GM12878 (cell line): ENCODE measurements at regions not wholly inside any gene's neighbourhood (a gene's known extent, or its start where the extent isn't known, plus 50 kb on each side); places are given as distances from the start of the nearest gene placed in this dataset.

Experiments
- ATAC-seq: fragments of 200-7000 bp; cut with Tn5 transposase; 3 replicates; pipeline ENCODE4 v1.9.1; 2020; ENCODE audit warnings: mild to moderate bottlenecking, moderate library complexity
- BruUV-seq: library from RNA; stranded (reverse); fragments of 400-500 nt; replicated peaks from 2 replicates; lab custom pipeline; 2021; lab: Mats Ljungman, UMichigan
- CTCF ChIA-PET: fragments of 300-600 bp; sonication (Branson Sonifier 250); formaldehyde crosslinking; extraction: SDS; loops from one replicate; lab custom pipeline; 2021; ENCODE audit warnings: inconsistent platforms; lab: Yijun Ruan, JAX
- POLR2A ChIA-PET: fragments of 350-600 bp; formaldehyde crosslinking; extraction: SDS; loops from one replicate; lab custom pipeline; 2021; ENCODE audit warnings: inconsistent platforms; lab: Charles Lee
- RAD21 ChIA-PET: fragments of 300-600 bp; sonication (Branson Sonifier 250); formaldehyde crosslinking; loops from one replicate; lab custom pipeline; 2023; ENCODE audit warnings: antibody characterized with exemption; ENCODE audit not compliant: unreplicated experiment; lab: Charles Lee
- SMC1A ChIA-PET: fragments of 300-600 bp; sonication (Branson Sonifier 250); formaldehyde crosslinking; loops from one replicate; lab custom pipeline; 2023; ENCODE audit not compliant: unreplicated experiment, uncharacterized antibody; lab: Charles Lee
- DNase-seq: peaks from one replicate; pipeline ENCODE4 v3.0.0-alpha.2; 2011; ENCODE audit warnings: low read depth, low spot score
- FAIRE-seq: peaks from 3 replicates; lab custom pipeline; 2011; peaks lifted over from hg19 to GRCh38; lab: Jason Lieb, UNC
- H2AFZ ChIP-seq: 2 replicates; pipeline ENCODE4 v1.6.0; 2011; ENCODE audit warnings: low read depth, low read length, control low read depth; ENCODE audit not compliant: control insufficient read depth
- H3K27ac ChIP-seq: 2 replicates; pipeline ENCODE4 v1.5.1; 2011; ENCODE audit warnings: control low read depth; ENCODE audit not compliant: control insufficient read depth, insufficient read depth
- H3K27me3 ChIP-seq, 2 experiments: replicated peaks in 1 of 2; 2 replicates each; pipeline versions ENCODE4 v1.6.0 to v1.6.1; 2011; ENCODE audit warnings: low read length in 1 of 2; ENCODE audit not compliant: control insufficient read depth in 2 of 2, insufficient read depth in 2 of 2
- H3K36me3 ChIP-seq, 2 experiments: 2 replicates each; pipeline ENCODE4 v1.5.1; 2011; ENCODE audit warnings: low read length in 1 of 2; ENCODE audit not compliant: control insufficient read depth in 2 of 2, insufficient read depth in 2 of 2
- H3K4me1 ChIP-seq: 2 replicates; pipeline ENCODE4 v1.6.1; 2011; ENCODE audit warnings: mild to moderate bottlenecking, low read length, moderate library complexity, mixed read lengths; ENCODE audit not compliant: control insufficient read depth, insufficient read depth
- H3K4me2 ChIP-seq: 2 replicates; pipeline ENCODE4 v1.6.0; 2011; ENCODE audit warnings: control low read depth; ENCODE audit not compliant: control insufficient read depth, insufficient read depth
- H3K4me3 ChIP-seq: fragments of 200-600 bp; sonication (generic); 2 replicates; pipeline ENCODE4 v1.5.1; 2016
- H3K79me2 ChIP-seq: 2 replicates; pipeline ENCODE4 v1.6.0; 2011; ENCODE audit warnings: low read length; ENCODE audit not compliant: control insufficient read depth, insufficient read depth
- H3K9ac ChIP-seq: 2 replicates; pipeline ENCODE4 v1.8.0; 2011; ENCODE audit warnings: low read length, control low read depth, mixed read lengths; ENCODE audit not compliant: control insufficient read depth, insufficient read depth
- H3K9me3 ChIP-seq: replicated peaks from 3 replicates; pipeline ENCODE4 v1.5.1; 2011; ENCODE audit warnings: mild to moderate bottlenecking, low read length; ENCODE audit not compliant: control insufficient read depth, insufficient read depth
- H4K20me1 ChIP-seq: 2 replicates; pipeline ENCODE4 v1.6.0; 2011; ENCODE audit not compliant: control insufficient read depth, insufficient read depth
- BHLHE40 ChIP-seq, 2 experiments: fragments of 450-650 bp in 1 of 2; IDR thresholded peaks; 2 replicates each; pipeline ENCODE4 v1.6.1; 2011 to 2017; ENCODE audit warnings: low read depth in 2 of 2, borderline replicate concordance in 1 of 2, improper control_type of control experiment in 1 of 2, low read length in 1 of 2, mild to moderate bottlenecking in 1 of 2
- EED ChIP-seq: sonication (generic); IDR thresholded peaks from 2 replicates; pipeline ENCODE4 v1.6.1; 2016; ENCODE audit warnings: antibody characterized with exemption, low read depth
- FOXK2 ChIP-seq: fragments of 450-650 bp; IDR thresholded peaks from 2 replicates; pipeline ENCODE4 v1.6.1; 2017; ENCODE audit warnings: mild to moderate bottlenecking, moderate library complexity
- HDGF ChIP-seq: fragments of 450-650 bp; IDR thresholded peaks from 2 replicates; pipeline ENCODE4 v1.6.1; 2016; ENCODE audit warnings: antibody characterized with exemption
- IKZF1 ChIP-seq: fragments of 450-650 bp; conservative IDR thresholded peaks from 2 replicates; pipeline ENCODE4 v1.6.1; 2017; ENCODE audit warnings: antibody characterized with exemption, mild to moderate bottlenecking
- KDM1A ChIP-seq: fragments of 200-600 bp; sonication (generic); IDR thresholded peaks from 2 replicates; pipeline ENCODE4 v1.6.1; 2016; ENCODE audit warnings: borderline replicate concordance
- RAD21 ChIP-seq: IDR thresholded peaks from 2 replicates; pipeline ENCODE4 v1.6.1; 2011; ENCODE audit warnings: mild to moderate bottlenecking, low read depth, low read length, moderate library complexity; ENCODE audit not compliant: insufficient read depth
- SMARCA5 ChIP-seq: fragments of 450-650 bp; IDR thresholded peaks from 2 replicates; pipeline ENCODE4 v1.6.1; 2017; ENCODE audit warnings: mild to moderate bottlenecking
- STAT3 ChIP-seq: IDR thresholded peaks from 2 replicates; pipeline ENCODE4 v1.6.1; 2011; ENCODE audit warnings: low read depth, low read length, improper control_type of control experiment
- SUZ12 ChIP-seq: fragments of 200-600 bp; sonication (generic); IDR thresholded peaks from one replicate; pipeline ENCODE4 v1.6.1; 2018; ENCODE audit warnings: antibody characterized with exemption, mild to moderate bottlenecking; ENCODE audit not compliant: unreplicated experiment
- ZNF217 ChIP-seq: fragments of 450-650 bp; IDR thresholded peaks from 2 replicates; pipeline ENCODE4 v1.6.1; 2017; ENCODE audit warnings: antibody characterized with exemption, mild to moderate bottlenecking
- ZNF24 ChIP-seq: fragments of 450-650 bp; IDR thresholded peaks from 2 replicates; pipeline ENCODE4 v1.6.1; 2017; ENCODE audit warnings: antibody characterized with exemption, mild to moderate bottlenecking
- ZNF384 ChIP-seq: IDR thresholded peaks from 2 replicates; pipeline ENCODE4 v1.6.1; 2012; ENCODE audit warnings: low read depth, mild to moderate bottlenecking, low read length, improper control_type of control experiment, borderline replicate concordance
- ZZZ3 ChIP-seq: IDR thresholded peaks from 2 replicates; pipeline ENCODE4 v1.6.1; 2011; ENCODE audit warnings: low read depth; ENCODE audit not compliant: control insufficient read depth, insufficient read length
- WGBS: methylation state at CpG from one replicate; pipeline ENCODE4 v1.1.6; 2016; ENCODE audit warnings: low lambda C conversion rate; ENCODE audit not compliant: insufficient replicate concordance, insufficient coverage; ENCODE audit errors: missing lambda C conversion rate; 5-methylcytosine and 5-hydroxymethylcytosine counted together
- in situ Hi-C: fragments of 300-500 bp; cut with MboI; formaldehyde crosslinking; loops from 9 replicates; pipeline ENCODE4 v1.14.3; 2018; ENCODE audit warnings: mixed read lengths
- intact Hi-C: fragments of 100-400 bp; cut with micrococcal nuclease; formaldehyde crosslinking; loops from one replicate; pipeline ENCODE4 v1.14.2; 2022; ENCODE audit not compliant: unreplicated experiment
- TF ChIP-seq, protein P1 (sequence below): fragments of 450-650 bp; formaldehyde crosslinking; IDR thresholded peaks from 2 replicates; pipeline ENCODE4 v1.5.0; 2022; ENCODE audit warnings: mild to moderate bottlenecking, missing genetic modification characterization
- TF ChIP-seq, protein P2 (sequence below): fragments of 450-650 bp; IDR thresholded peaks from 2 replicates; pipeline ENCODE4 v1.6.1; 2014; ENCODE audit warnings: mild to moderate bottlenecking

DNA sequence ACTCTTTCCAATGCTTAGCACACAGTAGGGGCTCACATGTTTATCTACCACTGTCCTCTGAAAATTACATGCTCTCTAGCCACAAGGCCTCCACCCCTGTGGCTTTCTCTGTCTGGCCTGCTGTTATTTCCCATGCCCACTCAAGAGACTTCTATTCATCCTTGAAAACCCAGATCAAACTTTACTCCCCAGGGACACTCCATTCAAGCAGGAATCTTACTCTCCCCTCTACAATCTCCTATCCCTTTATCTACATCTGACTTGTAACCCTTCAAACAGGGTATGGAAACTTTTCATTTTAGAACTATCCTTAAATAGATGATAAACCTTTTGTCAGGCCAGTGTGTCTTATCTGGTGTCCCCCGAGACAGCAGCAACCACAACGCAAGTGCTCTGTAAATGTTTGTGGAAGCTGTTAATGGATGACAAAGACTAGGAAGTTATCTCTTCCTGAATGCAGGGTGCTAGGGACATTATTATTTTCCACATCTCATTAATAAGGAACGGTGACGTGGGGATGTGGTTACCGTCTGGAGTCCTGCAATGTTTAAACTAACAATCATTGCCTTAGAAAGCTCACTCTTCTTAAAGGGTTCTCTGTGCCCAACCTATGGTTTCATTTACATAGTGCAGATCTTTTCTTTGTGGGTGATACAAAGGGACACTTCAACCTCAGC, 322.3 kb downstream of the ARRDC4 start:
- CTCF ChIA-PET, result no interaction called here

DNA sequence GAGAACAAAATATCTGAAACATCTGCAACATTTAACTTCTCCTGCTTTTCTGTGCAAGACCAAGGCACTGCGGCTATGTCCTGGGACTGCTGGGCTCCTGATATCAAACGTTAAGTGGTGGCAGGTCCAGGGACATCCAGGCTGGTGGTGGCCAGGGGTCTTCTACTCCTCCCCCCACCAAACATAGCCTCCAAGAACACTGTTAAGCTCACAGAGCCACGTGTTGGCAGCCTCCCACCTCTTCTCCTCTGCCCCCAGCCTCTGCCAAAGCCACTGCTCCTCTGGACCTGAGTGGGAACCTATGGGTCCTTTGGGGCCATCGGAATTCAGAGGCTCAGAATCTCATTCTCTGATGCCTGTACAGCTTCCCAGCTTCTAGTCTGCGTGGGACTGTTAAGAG, 325.7 kb downstream of the ARRDC4 start:
- Histone ChIP-seq H3K36me3 (no peaks in the 10 kb centered on the region), H2AFZ (no peak overlapping the region), H3K4me3 (no peak overlapping the region), H3K27ac (no peak overlapping the region), H4K20me1 (no peaks in the 10 kb centered on the region), H3K4me2 (no peak overlapping the region), H3K9ac (no peak overlapping the region), H3K79me2 (no peaks in the 10 kb centered on the region), H3K4me1 (no peaks in the 10 kb centered on the region), H3K27me3 (no peaks in the 10 kb centered on the region), H3K9me3 (no peaks in the 10 kb centered on the region; the same call in 2 of the 3 replicates)
- ChIA-PET POLR2A (no interaction called here), SMC1A (interaction anchor here (1.1 kb wide), 1 partner anchor 32 kb away, joined by 3 read pairs; no protein-coding TSS in a partner anchor), RAD21 (no interaction called here), CTCF (no interaction called here)
- 23% methylated on average over 5 of the region's 5 CpGs for WGBS
- DNase-seq (no peak), FAIRE-seq (no peak), ATAC-seq (no peak)
- in situ Hi-C loops, result no loop called here
- intact Hi-C loops, result no loop called here
- BruUV-seq, result no TSS peak
- no peak for TF ChIP-seq HDGF
- TF ChIP-seq, protein P1, sequence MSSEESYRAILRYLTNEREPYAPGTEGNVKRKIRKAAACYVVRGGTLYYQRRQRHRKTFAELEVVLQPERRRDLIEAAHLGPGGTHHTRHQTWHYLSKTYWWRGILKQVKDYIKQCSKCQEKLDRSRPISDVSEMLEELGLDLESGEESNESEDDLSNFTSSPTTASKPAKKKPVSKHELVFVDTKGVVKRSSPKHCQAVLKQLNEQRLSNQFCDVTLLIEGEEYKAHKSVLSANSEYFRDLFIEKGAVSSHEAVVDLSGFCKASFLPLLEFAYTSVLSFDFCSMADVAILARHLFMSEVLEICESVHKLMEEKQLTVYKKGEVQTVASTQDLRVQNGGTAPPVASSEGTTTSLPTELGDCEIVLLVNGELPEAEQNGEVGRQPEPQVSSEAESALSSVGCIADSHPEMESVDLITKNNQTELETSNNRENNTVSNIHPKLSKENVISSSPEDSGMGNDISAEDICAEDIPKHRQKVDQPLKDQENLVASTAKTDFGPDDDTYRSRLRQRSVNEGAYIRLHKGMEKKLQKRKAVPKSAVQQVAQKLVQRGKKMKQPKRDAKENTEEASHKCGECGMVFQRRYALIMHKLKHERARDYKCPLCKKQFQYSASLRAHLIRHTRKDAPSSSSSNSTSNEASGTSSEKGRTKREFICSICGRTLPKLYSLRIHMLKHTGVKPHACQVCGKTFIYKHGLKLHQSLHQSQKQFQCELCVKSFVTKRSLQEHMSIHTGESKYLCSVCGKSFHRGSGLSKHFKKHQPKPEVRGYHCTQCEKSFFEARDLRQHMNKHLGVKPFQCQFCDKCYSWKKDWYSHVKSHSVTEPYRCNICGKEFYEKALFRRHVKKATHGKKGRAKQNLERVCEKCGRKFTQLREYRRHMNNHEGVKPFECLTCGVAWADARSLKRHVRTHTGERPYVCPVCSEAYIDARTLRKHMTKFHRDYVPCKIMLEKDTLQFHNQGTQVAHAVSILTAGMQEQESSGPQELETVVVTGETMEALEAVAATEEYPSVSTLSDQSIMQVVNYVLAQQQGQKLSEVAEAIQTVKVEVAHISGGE, result no peak
- no peak for TF ChIP-seq EED
- no peak for TF ChIP-seq SMARCA5
- no peak for TF ChIP-seq IKZF1
- no peak for TF ChIP-seq FOXK2
- TF ChIP-seq STAT3, result no peak
- TF ChIP-seq ZNF24, result no peak
- TF ChIP-seq BHLHE40 (IDR thresholded peaks at IDR 0.05; ENCODE audit: borderline replicate concordance in 1 of 2, low read depth in 2 of 2, low read length in 1 of 2), result no peak
- TF ChIP-seq, protein P2, sequence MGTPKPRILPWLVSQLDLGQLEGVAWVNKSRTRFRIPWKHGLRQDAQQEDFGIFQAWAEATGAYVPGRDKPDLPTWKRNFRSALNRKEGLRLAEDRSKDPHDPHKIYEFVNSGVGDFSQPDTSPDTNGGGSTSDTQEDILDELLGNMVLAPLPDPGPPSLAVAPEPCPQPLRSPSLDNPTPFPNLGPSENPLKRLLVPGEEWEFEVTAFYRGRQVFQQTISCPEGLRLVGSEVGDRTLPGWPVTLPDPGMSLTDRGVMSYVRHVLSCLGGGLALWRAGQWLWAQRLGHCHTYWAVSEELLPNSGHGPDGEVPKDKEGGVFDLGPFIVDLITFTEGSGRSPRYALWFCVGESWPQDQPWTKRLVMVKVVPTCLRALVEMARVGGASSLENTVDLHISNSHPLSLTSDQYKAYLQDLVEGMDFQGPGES, result no peak
- no peak for TF ChIP-seq RAD21
- TF ChIP-seq SUZ12, result no peak

More for the DNA sequence above, 322.3 kb downstream of the ARRDC4 start:
- POLR2A ChIA-PET, result no interaction called here
- intact Hi-C loops, result no loop called here
- no peaks in the 10 kb centered on the region; the same call in 2 of the 3 replicates for H3K9me3 ChIP-seq
- in situ Hi-C loops, result no loop called here
- SMC1A ChIA-PET, result no interaction called here
- no peaks in the 10 kb centered on the region for H3K4me1 ChIP-seq
- H4K20me1 ChIP-seq, result no peaks in the 10 kb centered on the region
- no peaks in the 10 kb centered on the region for H3K36me3 ChIP-seq
- RAD21 ChIA-PET, result no interaction called here
- H3K4me2 ChIP-seq, result no peak overlapping the region
- H3K4me3 ChIP-seq, result no peak overlapping the region
- no peak overlapping the region for H2AFZ ChIP-seq
- WGBS, result 2% methylated on average over 5 of the region's 5 CpGs
- H3K27ac ChIP-seq, result no peak overlapping the region
- BruUV-seq, result no TSS peak
- FAIRE-seq, result no peak
- TF ChIP-seq KDM1A, result no peak
- no peak for TF ChIP-seq ZNF384
- TF ChIP-seq BHLHE40 (IDR thresholded peaks at IDR 0.05; ENCODE audit: borderline replicate concordance in 1 of 2, low read depth in 2 of 2, low read length in 1 of 2), result no peak
- no peak for TF ChIP-seq ZNF217
- TF ChIP-seq ZZZ3, result no peak
- no peaks in the 10 kb centered on the region for H3K27me3 ChIP-seq
- no peak for DNase-seq
- ATAC-seq, result no peak
- H3K9ac ChIP-seq, result no peak overlapping the region
- no peaks in the 10 kb centered on the region for H3K79me2 ChIP-seq
